COLO668 (cell line): ENCODE measurements at regions not wholly inside any gene's neighbourhood (a gene's known extent, or its start where the extent isn't known, plus 50 kb on each side); places are given as distances from the start of the nearest gene placed in this dataset.
"Not testable (repeated sequence)": the region's sequence is repeated elsewhere in the genome, so short reads cannot be mapped to it uniquely, and the experiment has no call there.

ENCODE experiments used
- DNase-seq: peaks from one replicate; lab custom pipeline; 2025; ENCODE audit not compliant: unreplicated experiment; lab: John Stamatoyannopoulos, UW

- DNase-seq = not testable (repeated sequence)
Observed at GRCh38 chr2:111355823-111356511, 235.3 kb downstream of the BCL2L11 start.

- DNase-seq = not testable (repeated sequence)
Observed at GRCh38 chr2:111356512-111357031, 235.9 kb downstream of the BCL2L11 start.

GRCh38 chr2:111365986-111366640 lies 245.4 kb downstream of the BCL2L11 start:
- DNase-seq = not testable (repeated sequence)

- not testable (repeated sequence) for DNase-seq
Observed at GRCh38 chr2:111366641-111367029, 245.9 kb downstream of the BCL2L11 start.

GRCh38 chr2:111367080-111367479 lies 246.4 kb downstream of the BCL2L11 start:
- not testable (repeated sequence) for DNase-seq

GRCh38 chr2:111367871-111368270 lies 247.2 kb downstream of the BCL2L11 start:
- not testable (repeated sequence) for DNase-seq

- DNase-seq = not testable (repeated sequence)
Observed at GRCh38 chr2:111368288-111368687, 247.6 kb downstream of the BCL2L11 start.

GRCh38 chr2:111373060-111373459 lies 252.3 kb downstream of the BCL2L11 start:
- not testable (repeated sequence) for DNase-seq

GRCh38 chr2:111373989-111374388 lies 253.3 kb downstream of the BCL2L11 start:
- DNase-seq = not testable (repeated sequence)

- not testable (repeated sequence) for DNase-seq
Observed at GRCh38 chr2:111374734-111375133, 254.0 kb downstream of the BCL2L11 start.

GRCh38 chr2:111375320-111375883 lies 254.7 kb downstream of the BCL2L11 start:
- DNase-seq = not testable (repeated sequence)

GRCh38 chr2:111376272-111376970 lies 255.7 kb downstream of the BCL2L11 start:
- not testable (repeated sequence) for DNase-seq

- DNase-seq = not testable (repeated sequence)
Observed at GRCh38 chr2:111376971-111377352, 256.2 kb downstream of the BCL2L11 start.

- not testable (repeated sequence) for DNase-seq
Observed at GRCh38 chr2:111377386-111377959, 256.8 kb downstream of the BCL2L11 start.

GRCh38 chr2:111378348-111378747 lies 257.6 kb downstream of the BCL2L11 start:
- DNase-seq = not testable (repeated sequence)

GRCh38 chr2:111380733-111381439 lies 260.2 kb downstream of the BCL2L11 start:
- not testable (repeated sequence) for DNase-seq

GRCh38 chr2:111381530-111382306 lies 261.0 kb downstream of the BCL2L11 start:
- DNase-seq = not testable (repeated sequence)

GRCh38 chr2:111382507-111382906 lies 261.8 kb downstream of the BCL2L11 start:
- DNase-seq = not testable (repeated sequence)

GRCh38 chr2:111383311-111383710 lies 262.6 kb downstream of the BCL2L11 start:
- DNase-seq = not testable (repeated sequence)
